Limb (tissue), 2 donors: ENCODE measurements at regions not wholly inside any gene's neighbourhood (a gene's known extent, or its start where the extent isn't known, plus 50 kb on each side); places are given as distances from the start of the nearest gene placed in this dataset.
"Not testable (repeated sequence)": the region's sequence is repeated elsewhere in the genome, so short reads cannot be mapped to it uniquely, and the experiment has no call there.

Source experiments
- DNase-seq, 2 donors: peaks; one replicate each; pipeline ENCODE4 v3.0.0-alpha.2; 2016; ENCODE audit errors: extremely low spot score in 2 of 2

DNA sequence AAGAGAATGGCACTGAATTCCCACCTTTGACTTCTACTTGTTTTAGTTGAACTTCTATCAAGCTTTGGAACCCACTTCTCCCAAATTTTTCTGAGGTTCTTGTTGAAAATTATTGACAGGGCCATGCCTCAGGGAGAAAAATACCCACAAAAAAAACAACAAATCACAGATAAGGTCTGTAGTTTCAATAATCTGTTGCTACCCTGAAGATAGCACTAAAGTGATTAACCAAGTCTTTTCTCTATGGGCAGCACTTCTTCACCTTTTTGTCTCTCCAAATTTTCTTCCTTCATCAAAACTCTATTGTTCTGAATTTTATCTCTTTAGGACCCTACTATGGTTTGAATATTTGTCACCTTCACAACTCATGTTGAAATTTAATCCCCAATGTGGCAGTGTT lies 154.3 kb upstream of the FGF10 start:
- DNase-seq: no peak

DNA sequence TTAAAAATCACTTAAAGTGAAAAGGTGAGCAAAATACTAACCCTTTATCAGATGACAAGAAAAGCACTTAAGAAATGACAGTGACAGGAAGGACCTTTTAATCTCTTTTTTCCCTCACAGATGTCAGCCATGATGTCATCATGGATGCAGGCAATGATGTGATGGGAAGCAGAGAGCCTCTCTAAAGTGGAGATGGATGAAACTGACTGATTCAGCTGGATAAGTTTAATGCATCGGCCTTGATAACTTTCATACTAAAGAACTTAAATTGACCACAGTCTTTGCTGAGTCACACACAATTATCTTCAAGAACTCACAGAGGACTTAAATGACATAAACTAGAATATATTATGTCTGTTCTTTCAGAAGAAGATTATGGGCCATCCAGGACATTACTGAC lies 153.2 kb upstream of the FGF10 start:
- DNase-seq: no peak

DNA sequence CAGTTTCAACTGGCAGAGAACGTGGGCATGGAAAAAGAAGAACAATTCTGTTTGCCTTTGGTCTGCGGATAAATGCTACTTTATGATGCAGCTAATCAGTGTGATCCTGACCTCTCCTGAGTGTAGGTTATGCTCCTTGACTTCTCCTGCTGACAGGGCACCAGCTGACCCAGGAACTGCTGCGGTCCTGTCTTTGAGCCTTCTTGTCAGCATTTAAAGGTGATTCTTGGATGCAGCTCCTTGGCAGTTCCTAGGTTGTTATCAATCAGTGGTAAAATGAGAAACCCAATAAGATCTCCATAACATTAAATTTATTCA lies 150.3 kb upstream of the FGF10 start:
- no peak for DNase-seq

DNA sequence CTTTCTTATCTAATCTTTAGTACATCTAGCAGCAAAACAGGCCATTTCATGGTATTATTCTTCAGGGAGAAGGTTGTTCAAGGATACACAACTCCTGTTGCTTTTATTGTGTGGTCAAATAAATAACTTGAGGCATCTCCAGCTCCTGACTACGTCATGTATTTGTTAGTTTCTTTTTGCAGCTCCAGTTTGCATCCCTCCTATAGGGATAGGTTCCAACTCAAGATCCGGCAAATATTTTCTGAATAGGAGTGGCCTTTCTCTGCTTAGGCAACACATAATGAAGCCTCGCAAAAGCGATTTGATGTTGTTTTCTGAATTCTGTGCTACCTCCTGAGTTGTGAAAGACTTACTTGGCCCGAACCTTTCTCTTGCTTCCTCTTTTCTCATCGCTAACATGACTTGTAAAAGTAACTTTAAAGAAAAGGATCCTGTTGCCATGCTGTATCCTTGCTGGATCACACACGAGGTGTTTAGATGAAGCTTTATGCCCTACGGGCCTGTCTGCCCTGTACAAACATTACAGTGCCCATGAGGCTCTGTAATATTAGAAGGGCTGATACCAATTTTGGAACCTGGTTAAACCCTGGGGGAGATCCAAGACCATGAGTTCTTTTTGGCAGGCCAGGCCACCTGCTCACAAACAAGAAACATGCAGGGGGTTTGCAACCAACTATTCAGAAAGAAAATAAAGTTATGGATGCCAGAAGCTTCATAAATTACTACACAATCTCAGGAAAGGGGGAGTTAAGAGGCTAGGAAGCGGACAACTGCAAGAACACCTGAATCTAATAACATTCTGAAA lies 149.8 kb upstream of the FGF10 start:
- DNase-seq: no peak

DNA sequence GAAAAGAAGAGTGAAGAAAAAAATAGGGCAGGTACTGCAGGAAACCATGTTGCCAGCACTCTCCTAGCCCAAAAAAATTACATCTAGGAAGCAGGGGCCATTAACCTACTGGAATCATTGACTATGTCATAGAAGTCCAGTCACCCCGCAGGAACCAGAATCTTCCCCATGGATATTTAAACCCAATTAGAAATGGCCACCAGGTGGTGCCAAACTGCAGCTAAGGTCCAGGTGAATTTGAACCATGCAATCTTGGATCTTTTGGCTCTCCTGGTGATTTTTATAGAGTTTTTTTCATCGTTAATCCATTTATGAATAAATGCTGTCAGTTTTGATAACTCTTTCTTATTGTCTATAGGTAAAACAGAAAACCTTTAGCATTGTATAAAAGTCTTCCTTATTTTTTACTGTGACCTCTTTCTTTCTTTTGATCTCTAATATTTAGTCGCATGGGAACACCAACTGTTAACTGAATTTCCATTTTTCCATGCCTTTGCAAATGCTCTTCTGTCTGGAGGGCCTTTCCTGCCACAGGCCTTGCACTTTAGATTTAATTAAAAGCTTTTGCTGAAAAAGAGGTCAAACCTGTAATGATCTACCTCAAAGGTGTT lies 147.5 kb upstream of the FGF10 start:
- DNase-seq: no peak

DNA sequence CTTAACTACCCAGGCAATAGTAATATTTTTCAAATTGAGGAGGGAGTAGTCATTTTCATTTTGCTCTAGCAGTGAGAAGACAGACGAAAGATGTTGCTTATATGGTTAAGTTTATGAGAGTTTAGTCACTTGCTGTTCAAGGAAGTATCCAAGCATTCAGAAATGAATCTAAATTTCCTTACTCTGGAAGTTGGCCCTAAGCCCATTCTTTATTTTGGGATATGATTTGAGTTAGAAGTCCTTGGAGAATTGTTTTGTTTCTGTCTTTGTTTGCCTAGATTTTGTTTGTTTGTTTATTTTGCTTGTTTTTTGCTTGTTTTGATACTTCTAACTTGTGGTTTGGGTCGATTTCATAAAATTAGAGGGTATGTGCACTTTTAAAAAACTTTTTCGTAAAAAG lies 146.4 kb upstream of the FGF10 start:
- DNase-seq: peak in 1 of 2 donors; percentile 16

DNA sequence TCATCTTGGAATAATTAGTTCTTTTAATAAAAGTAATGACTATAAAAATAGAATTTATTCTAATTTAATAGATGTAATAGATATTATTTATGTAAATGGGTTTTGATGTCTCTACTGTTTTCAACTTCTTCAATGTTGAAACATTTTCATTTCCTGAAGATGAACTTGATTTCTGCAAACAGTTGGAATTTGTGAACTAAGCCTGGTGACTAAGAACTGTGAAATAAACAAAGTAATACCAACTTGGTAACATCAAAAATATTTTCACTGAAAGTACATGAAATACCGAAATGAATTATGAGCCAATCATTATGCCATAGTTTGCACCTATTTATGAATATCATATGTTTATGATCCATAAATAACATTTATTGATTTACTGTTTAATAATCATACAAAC lies 143.8 kb upstream of the FGF10 start:
- no peak for DNase-seq

DNA sequence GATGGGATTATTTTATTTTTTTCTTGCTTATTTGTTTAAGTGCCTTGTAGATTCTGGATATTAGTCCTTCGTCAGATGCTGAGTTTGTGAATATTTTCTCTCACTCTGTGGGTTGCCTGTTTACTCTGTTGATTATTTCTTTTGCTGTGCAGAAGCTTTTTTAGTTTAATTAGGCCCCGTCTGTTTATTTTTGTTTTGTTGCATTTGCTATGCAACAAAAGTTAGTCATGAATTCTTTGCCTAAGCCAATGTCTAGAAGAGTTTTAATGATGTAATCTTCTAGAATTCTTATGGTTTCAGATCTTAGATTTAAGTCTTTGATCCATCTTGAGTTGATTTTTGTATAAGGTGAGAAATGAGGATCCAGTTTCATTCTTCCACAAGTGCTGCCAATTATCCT lies 142.5 kb upstream of the FGF10 start:
- DNase-seq: not testable (repeated sequence)

DNA sequence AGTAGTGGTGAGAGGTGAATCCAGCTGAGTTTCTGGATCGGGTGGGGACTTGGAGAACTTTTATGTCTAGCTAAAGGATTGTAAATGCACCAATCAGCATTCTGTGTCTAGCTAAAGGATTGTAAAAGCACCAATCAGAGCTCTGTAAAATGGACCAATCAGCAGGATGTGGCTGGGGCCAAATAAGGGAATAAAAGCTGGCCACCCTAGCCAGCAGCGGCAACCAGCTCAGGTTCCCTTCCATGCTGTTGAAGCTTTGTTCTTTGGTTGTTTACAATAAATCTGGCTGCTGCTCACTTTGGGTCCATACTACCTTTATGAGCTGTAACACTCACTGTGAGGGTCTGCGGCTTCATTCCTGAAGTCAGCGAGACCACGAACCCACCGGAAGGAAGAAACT lies 141.6 kb upstream of the FGF10 start:
- DNase-seq: not testable (repeated sequence)

DNA sequence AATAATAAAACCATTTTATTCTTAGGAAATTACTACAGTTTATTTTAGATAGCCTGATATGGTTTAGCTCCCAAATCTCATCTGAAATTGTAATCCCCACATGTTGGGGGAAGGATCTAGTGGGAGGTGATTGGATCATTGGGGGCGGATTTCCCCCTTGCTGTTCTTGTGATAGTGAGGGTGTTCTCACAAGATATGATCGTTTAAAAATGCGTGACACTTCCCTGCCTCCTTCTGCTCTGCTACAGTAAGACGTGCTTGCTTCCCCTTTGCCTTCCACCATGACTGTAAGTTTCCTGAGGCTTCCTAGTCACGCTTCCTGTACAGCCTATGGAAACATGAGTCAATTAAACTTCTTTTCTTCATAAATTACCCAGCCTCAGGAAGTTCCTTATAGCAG lies 122.4 kb upstream of the FGF10 start:
- DNase-seq: no peak

DNA sequence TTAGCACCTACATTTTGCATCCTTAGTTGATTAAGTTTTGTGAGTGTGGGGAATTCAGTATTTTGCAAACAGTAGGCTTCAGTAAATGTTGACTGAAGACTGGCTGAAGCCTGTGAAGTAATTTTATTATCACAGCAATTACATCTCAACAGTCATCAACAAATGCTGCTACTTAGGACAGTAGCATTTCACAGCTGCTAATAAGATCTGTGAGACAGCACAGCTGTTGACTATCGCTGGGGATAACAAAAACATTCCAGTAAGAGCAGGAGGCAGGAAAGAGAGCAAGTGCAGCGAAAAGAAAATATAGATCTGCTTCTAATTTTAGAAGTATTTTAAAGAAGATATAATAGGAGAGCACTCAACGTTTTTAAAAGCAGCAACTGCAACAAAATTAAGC lies 117.3 kb upstream of the FGF10 start:
- peak in 1 of 2 donors; percentile 68 for DNase-seq

DNA sequence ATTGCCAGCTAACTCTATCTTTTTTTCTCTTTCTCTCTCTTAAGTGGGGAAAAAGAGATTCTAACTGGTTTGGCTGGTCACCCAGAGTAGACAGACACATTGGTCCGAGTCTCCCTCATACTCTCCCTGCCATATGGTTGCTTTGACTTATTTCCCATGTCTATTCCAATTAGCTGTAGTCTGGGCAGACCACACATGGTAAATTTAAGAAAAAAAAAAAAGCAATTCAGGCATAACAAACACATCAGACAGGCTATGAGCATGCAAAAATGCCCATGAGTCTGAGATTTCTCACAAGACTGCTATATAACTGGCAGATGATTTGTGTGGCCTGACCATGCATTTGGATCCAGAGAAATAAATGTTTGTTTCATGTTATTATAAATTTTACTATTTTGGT lies 110.2 kb upstream of the FGF10 start:
- no peak for DNase-seq

DNA sequence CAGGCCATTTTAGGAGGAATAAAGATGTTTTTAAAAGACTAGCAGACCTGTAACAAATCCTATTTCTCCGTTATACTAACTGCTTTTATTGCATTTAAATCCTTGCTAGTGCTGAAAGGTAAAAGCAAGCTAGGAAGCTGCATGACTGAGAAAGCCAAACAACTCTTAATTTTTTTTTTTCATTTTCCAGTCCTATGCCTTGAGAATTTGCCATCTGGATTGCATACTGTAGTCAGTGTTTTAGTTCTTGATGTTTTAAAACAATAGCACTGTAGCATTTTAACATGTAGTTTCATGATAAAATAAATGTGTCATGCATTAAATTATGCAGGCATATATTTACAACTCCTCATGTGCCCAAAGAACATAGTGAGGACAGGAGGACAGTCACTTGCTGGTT lies 108.4 kb upstream of the FGF10 start:
- no peak for DNase-seq

DNA sequence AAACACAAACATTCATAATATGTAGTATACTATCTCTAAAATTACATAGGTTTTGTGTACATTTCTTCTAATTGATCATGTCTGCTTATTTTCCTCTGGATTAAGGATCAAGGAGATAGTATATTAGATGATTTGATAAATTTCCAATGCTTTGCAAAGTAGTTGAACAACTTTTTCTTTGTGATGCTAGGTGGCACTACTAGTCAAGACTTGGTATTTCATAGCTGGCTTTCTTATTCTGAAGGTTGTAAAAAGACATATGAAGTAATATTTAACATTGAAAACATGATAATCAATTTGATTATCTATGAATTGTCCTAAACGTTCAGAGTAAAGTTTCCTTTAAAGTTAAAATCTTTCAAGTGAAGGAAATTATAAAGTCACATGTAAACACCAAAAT lies 106.1 kb upstream of the FGF10 start:
- DNase-seq: no peak

DNA sequence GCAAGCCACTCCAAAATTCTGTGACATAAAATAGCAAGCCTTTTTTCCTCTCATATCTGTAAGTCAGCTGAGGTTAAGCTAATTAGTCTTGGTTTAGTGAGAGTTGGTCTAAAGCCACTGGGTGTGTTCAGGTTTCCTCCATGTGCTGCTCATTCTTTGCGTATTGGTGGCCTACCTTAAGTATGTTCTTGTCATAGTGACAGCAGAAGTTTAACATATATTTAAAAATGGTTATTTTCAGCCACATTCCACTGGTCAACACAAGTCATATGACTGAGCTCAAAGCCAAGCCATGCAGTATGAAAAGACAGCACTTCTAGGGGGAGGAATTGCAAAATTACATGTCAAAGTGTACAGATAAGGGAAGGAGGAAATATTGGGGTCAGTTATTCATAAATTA lies 100.5 kb upstream of the FGF10 start:
- no peak for DNase-seq

DNA sequence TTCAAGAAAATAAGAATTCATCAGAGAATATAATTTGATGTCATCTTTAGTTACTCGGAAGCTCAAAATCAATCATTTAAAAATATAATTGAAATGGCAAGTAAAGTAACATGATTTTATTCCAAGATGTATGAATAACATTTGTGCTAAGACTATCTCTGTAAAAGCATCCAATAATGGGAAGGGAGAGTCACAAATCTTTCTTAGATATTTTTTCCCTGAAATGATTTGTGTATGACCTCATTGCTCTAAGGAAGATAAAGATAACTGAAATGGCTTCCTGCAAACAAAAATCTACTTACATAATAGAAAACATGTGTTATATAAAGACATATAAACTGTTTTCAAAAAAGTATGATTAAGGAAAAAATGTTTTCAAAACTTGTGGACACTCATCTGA lies 97.4 kb upstream of the FGF10 start:
- no peak for DNase-seq

DNA sequence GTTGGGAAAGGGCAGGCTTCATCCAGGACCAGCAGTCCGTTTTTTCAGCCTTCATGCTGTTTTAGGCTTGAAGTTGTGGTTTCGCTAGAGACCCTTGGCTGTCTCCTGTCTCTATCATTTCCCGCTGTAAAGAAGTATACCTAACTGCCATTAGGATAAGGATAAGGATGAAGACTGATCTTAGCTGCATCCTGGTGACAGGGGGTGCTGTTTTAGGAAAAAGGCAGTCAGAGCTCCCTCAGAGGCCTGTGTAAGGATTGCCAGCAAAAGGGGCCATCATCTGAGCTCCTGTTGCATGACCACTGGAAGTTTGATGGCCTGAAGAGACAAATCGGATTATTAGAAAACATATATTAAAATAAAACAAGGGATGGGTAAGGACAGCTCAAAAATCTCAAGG lies 64.8 kb upstream of the FGF10 start:
- no peak for DNase-seq

DNA sequence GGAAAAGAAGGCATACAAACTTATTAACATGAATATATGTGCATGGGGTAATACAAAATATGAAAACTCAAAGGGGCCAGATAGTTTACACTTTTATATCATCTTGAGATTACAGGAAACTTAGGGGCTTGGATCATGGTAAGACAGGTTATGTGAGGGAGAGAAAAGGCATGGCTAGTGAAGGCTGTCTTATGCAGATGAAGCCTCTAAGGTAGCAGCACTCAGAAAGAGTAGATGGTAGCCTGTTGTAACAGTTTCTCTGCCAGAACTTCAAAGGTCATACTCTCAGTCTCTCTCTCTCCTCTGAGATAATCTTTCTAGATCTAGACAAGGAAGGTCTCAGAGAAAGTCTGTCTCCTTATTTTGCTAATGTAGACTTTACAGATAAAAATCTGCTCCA lies 57.2 kb upstream of the FGF10 start:
- DNase-seq: no peak

DNA sequence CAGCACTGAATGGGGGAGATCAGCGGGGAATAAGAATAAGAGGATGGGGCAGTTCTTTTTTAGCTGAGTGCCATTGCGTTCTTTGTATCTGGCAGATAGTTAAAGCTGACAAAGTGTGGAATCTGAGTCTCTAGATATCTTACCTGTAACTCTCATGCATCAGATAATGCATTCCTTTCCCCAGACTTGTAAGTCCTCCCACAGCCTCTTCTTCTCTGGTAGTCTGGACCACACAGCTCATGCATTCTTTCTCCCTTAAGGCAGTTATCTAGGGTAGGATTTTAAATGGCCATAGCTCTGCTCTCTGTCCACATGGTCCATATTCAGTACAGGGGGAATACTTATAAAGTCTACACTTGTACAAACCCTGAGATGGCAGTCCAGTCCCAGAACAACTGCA lies 54.0 kb upstream of the FGF10 start:
- DNase-seq: no peak

DNA sequence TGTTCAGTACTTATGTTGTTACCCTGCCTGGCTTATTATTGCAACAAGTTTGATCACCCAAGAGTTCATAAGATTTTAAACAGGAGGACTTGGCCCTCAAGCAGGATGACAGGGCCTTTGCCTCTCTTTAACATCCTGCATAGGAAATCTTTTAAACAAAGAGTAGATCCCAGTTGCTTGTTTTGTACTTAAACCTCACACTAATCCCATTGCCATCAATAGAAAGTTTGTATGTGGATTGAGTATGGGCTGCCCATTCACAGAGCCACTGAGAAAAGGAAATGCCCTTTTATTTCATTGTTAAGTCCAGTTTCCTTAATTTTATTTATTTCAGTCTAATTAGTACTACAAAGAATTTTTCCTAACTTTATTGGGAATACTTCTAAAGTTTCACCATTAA lies 52.2 kb upstream of the FGF10 start:
- DNase-seq: no peak

DNA sequence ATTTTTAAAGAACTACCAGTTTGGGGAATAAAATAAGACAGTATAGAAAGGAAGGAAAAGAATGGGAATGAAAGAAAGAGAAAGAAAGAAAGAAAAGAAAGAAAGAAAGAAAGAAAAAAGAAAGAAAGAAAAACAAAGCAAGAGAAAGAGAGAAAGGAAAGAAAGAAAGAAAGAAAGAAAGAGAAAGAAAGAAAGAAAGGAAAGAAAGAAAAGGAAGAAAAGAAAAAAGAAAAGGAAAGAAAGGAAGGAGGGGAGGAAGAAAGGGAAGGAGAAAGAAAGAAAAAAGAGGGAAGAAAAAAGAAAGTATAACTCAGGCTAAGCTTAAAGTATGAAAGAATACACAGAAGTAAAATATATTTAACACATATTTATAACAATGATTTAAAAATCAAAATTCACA lies 51.0 kb upstream of the FGF10 start:
- DNase-seq: no peak
